BLaER1 (cell line): ENCODE measurements at regions not wholly inside any gene's neighbourhood (a gene's known extent, or its start where the extent isn't known, plus 50 kb on each side); places are given as distances from the start of the nearest gene placed in this dataset.
A peak's percentile ranks its signal among the peaks of the same experiment; 100 is the strongest.
"Not testable (repeated sequence)": the region's sequence is repeated elsewhere in the genome, so short reads cannot be mapped to it uniquely, and the experiment has no call there.

Experiments
- H3K27ac ChIP-seq: shearing (Covaris generic); formaldehyde crosslinking; 2 replicates; pipeline ENCODE4 v1.8.1; 2022
- H3K27me3 ChIP-seq: shearing (Covaris generic); formaldehyde crosslinking; 2 replicates; pipeline ENCODE4 v1.8.1; 2022
- H3K36me3 ChIP-seq: shearing (Covaris generic); formaldehyde crosslinking; 2 replicates; pipeline ENCODE4 v1.8.1; 2022
- H3K4me1 ChIP-seq: shearing (Covaris generic); formaldehyde crosslinking; 2 replicates; pipeline ENCODE4 v1.8.1; 2022
- H3K4me2 ChIP-seq: shearing (Covaris generic); formaldehyde crosslinking; 2 replicates; pipeline ENCODE4 v1.8.1; 2022
- H3K4me3 ChIP-seq: shearing (Covaris generic); formaldehyde crosslinking; 2 replicates; pipeline ENCODE4 v1.8.1; 2022
- H3K9ac ChIP-seq: shearing (Covaris generic); formaldehyde crosslinking; 2 replicates; pipeline ENCODE4 v1.8.1; 2022
- H3K9me3 ChIP-seq: shearing (Covaris generic); formaldehyde crosslinking; 2 replicates; pipeline ENCODE4 v1.8.1; 2022
- H4K20me1 ChIP-seq: shearing (Covaris generic); formaldehyde crosslinking; 2 replicates; pipeline ENCODE4 v1.8.1; 2022
- Cebpa-rat ChIP-seq: shearing (Covaris generic); IDR thresholded peaks from 2 replicates; pipeline ENCODE4 v1.8.1; 2022

DNA sequence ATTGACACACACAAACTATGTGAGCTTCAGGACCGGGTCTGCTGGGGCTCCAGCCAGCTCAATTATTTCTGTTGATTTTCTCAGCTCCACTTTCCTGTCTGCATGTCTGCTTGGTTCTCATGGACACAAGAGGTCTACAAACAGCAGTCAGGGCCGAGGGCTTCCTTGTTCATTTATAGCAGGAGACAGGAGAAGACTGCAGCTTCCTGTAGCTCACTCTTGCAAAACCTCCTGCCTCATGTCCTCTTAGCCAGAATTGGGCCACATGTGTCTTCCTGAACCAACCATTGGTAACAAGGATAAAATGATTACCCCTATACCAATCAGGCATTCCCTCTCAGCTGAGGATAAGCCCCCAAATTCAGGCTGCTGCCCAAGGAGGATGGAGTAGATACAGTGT, 182.8 kb downstream of the TLE3 start:
- H3K4me1 ChIP-seq = peaks cover 18% of the 10 kb centered on the region
- no peak overlapping the region for H3K4me3 ChIP-seq

DNA sequence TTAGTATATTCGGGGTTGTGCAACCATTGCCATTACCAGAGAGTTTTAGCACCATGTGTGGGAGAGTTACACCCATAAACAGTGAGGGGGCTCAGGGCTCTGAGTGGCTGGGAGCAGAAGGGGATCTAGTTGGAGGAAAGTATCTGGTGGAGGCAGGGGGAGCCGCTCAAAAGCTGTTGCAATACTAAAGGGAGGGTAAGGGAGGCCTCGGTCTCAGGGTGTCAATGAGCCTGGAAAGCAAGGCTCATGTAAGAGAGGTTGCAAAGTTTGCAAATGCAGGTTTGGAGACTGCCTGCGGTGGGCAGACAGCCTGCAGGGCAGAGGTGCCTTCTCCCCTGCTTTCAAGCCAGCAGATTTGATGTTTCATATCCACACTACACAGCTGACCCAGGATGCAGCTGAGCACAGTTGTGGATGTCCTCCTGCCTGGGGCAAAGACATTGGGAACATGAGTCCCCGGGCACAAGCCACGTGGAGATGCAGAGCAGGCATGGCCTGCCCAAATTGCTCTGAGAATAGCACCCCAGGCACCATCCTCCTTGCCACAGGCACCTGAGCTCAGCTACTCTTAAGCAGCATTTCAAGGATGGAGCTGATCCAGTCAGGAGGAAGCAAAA, 181.4 kb downstream of the TLE3 start:
- Histone ChIP-seq H3K4me2 (no peak overlapping the region), H3K9ac (no peak overlapping the region), H4K20me1 (no peaks in the 10 kb centered on the region), H3K36me3 (no peaks in the 10 kb centered on the region), H3K27ac (no peak overlapping the region), H3K4me1 (peaks cover 18% of the 10 kb centered on the region), H3K27me3 (no peaks in the 10 kb centered on the region), H3K9me3 (no peaks in the 10 kb centered on the region), H3K4me3 (no peak overlapping the region)
- TF ChIP-seq Cebpa-rat = no peak

More for the DNA sequence above, 182.8 kb downstream of the TLE3 start:
- Histone ChIP-seq H3K27me3 (no peaks in the 10 kb centered on the region), H3K27ac (no peak overlapping the region), H3K9me3 (no peaks in the 10 kb centered on the region), H3K9ac (no peak overlapping the region), H3K4me2 (peak overlapping the region; percentile 35), H4K20me1 (no peaks in the 10 kb centered on the region), H3K36me3 (no peaks in the 10 kb centered on the region)
- TF ChIP-seq Cebpa-rat = no peak

DNA sequence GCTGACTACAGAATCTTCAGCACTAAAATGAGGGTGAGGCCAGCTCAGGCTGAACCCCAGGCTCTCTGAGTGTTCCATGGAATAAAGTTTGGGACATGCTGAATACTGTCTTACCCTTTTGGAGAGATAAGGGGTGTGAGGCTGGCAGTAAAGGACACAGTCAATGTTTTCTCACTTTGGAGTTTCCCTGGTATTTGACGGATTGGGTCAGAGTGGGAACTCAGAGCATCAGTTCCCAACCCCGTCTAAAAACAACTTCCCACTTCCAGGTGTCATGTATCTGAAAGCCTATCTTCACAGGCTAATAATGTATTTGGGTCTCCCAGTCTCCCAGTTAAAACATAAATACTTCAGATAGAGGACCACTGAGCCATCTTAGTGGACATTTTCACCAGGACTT, 180.7 kb downstream of the TLE3 start:
- Histone ChIP-seq H3K4me1 (peaks cover 18% of the 10 kb centered on the region), H3K27ac (no peak overlapping the region), H3K36me3 (no peaks in the 10 kb centered on the region), H3K9ac (no peak overlapping the region), H4K20me1 (no peaks in the 10 kb centered on the region), H3K4me2 (no peak overlapping the region), H3K27me3 (no peaks in the 10 kb centered on the region), H3K9me3 (no peaks in the 10 kb centered on the region), H3K4me3 (no peak overlapping the region)
- no peak for TF ChIP-seq Cebpa-rat

- Histone ChIP-seq H4K20me1 (no peaks in the 10 kb centered on the region), H3K27ac (no peak overlapping the region), H3K9me3 (peaks cover 10% of the 10 kb centered on the region), H3K4me2 (no peak overlapping the region), H3K9ac (no peak overlapping the region), H3K27me3 (no peaks in the 10 kb centered on the region), H3K4me1 (peaks cover 4% of the 10 kb centered on the region), H3K36me3 (no peaks in the 10 kb centered on the region), H3K4me3 (no peak overlapping the region)
- no peak for TF ChIP-seq Cebpa-rat
These were observed 177.9 kb downstream of the TLE3 start for GRCh38 chr15:69919816-69920215.

- Histone ChIP-seq H3K4me2 (no peak overlapping the region), H3K4me3 (no peak overlapping the region), H3K36me3 (no peaks in the 10 kb centered on the region), H3K9ac (no peak overlapping the region), H3K4me1 (peaks cover under 1% of the 10 kb centered on the region; the same call in 1 of the 2 replicates), H4K20me1 (no peaks in the 10 kb centered on the region), H3K27me3 (no peaks in the 10 kb centered on the region), H3K27ac (no peak overlapping the region), H3K9me3 (peaks cover 14% of the 10 kb centered on the region)
- TF ChIP-seq Cebpa-rat = no peak
These were observed 177.5 kb downstream of the TLE3 start for GRCh38 chr15:69920221-69920620.

DNA sequence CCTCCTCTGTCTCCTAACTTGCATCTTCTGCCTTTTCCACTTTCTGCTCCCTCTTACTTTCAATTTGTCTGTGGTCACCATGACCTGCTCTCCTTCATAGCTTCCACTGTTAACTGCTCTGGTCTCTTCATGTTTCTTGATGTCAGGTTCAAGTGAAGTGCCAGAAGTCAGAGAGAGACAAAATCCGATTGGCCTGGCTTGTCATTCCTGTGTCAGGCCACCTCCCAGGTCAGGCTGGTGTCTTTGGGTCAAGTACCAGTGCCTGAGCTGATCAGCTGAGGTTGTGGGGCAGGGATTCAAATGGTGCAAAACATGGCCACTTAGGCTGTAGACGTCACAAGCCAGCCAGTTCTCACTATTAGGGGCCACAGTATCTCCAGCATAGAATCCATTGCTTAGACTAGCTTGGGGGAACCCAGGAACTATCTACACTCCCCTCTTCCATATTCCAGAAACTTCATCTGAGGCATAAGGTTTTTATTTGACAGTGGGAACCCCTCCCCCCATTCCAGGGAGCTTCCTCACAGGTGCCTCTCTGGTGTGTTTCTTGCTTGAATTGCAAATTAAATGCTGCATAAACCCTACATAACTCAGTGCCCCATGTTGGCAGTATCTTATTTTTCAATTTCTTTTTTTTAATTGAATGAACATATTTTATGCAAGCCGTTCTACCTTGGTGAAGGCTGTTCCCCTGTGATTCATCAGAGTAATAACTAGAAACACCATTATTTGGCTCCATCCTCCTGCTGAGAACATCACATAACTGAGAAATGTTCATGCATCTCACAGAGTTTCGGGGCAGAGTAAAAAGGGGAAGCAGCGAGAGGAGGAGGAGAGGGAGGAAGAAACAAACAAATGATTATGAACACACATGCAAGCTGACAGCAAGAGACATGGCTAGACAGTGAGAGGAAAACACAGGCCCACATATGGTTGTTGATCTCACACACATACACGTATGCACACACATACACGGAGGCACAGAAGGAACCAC, 175.8 kb downstream of the TLE3 start:
- Histone ChIP-seq H3K4me2 (no peak overlapping the region), H3K4me1 (no peaks in the 10 kb centered on the region), H3K4me3 (no peak overlapping the region), H3K27me3 (no peaks in the 10 kb centered on the region), H3K9me3 (peaks cover 19% of the 10 kb centered on the region), H3K27ac (no peak overlapping the region), H3K9ac (no peak overlapping the region), H3K36me3 (no peaks in the 10 kb centered on the region), H4K20me1 (no peaks in the 10 kb centered on the region)
- TF ChIP-seq Cebpa-rat = no peak

GRCh38 chr15:69924531-69924930, 173.2 kb downstream of the TLE3 start:
- no peak for TF ChIP-seq Cebpa-rat
- no peaks in the 10 kb centered on the region for H3K27me3 ChIP-seq
- no peak overlapping the region for H3K4me3 ChIP-seq
- H3K36me3 ChIP-seq = no peaks in the 10 kb centered on the region
- H3K9ac ChIP-seq = no peak overlapping the region
- H3K27ac ChIP-seq = no peak overlapping the region
- H3K4me2 ChIP-seq = no peak overlapping the region
- H4K20me1 ChIP-seq = no peaks in the 10 kb centered on the region
- H3K4me1 ChIP-seq = no peaks in the 10 kb centered on the region
- H3K9me3 ChIP-seq = peaks cover 31% of the 10 kb centered on the region

DNA sequence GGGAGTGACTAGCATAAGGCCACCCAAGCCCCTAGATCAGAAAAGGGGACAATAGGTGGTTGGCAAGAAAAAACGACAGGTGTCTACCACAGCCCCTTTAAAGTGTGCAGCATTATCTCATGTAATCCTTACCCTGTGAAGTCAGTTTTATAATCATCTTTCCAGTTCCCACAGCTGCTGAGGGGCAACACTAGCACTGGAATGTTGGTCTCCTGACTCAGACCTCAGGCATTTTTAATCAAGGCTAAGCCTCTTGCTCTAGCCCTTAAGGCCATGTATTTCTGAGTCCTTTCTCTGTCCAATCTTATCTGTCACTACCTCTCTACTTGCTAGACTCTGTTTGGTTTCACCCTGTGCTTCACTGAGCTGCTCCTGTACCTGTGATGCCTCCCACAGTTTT, 171.7 kb downstream of the TLE3 start:
- Histone ChIP-seq H4K20me1 (no peaks in the 10 kb centered on the region), H3K4me3 (no peak overlapping the region), H3K9me3 (peaks cover 36% of the 10 kb centered on the region), H3K9ac (no peak overlapping the region), H3K27me3 (no peaks in the 10 kb centered on the region), H3K4me1 (no peaks in the 10 kb centered on the region), H3K4me2 (no peak overlapping the region), H3K36me3 (no peaks in the 10 kb centered on the region), H3K27ac (no peak overlapping the region)
- TF ChIP-seq Cebpa-rat = no peak

DNA sequence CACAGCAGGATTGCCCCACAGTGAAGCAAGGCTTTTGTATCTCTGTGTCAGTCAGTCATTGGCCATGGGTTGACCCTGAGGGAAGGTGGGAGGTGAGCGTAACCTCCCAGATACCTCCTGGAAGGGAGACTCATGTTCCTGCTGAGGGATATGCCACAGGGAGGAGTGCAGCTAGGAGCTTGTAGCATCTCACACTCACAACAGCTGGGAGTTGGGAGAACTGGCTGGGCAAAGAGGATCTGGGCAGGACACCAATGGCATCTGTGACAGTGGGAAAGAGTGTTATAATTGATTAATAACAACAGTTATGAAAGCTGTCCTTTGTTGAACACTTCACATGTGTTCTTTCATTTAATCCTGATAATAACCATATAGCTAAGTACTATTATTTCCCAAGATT, 171.0 kb downstream of the TLE3 start:
- Histone ChIP-seq H3K9me3 (peaks cover 36% of the 10 kb centered on the region), H3K36me3 (no peaks in the 10 kb centered on the region), H3K9ac (no peak overlapping the region), H3K4me1 (no peaks in the 10 kb centered on the region), H4K20me1 (no peaks in the 10 kb centered on the region), H3K27ac (no peak overlapping the region), H3K27me3 (no peaks in the 10 kb centered on the region), H3K4me2 (no peak overlapping the region), H3K4me3 (no peak overlapping the region)
- TF ChIP-seq Cebpa-rat = no peak

DNA sequence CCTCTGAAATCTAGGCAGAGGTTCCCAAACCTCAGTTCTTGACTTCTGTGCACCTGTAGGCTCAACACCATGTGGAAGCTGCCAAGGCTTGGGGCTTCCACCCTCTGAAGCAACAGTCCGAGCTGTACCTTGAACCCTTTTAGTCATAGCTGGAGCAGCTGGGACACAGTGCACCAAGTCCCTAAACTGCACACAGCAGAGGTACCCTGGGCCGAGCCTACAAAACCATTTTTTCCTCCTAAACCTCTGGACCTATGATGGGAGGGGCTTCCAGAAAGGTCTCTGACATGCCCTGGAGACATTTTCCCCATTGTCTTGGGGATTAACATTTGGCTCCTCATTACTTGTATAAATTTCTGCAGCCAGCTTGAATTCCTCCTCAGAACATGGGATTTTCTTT, 168.8 kb downstream of the TLE3 start:
- H3K36me3 ChIP-seq, H3K4me1 ChIP-seq, H4K20me1 ChIP-seq, H3K27me3 ChIP-seq, H3K4me2 ChIP-seq, H3K9ac ChIP-seq, H3K4me3 ChIP-seq, H3K27ac ChIP-seq: not testable (repeated sequence)
- peaks cover 34% of the 10 kb centered on the region for H3K9me3 ChIP-seq
